Activated naive CD8-positive, alpha-beta T cell treated with anti-CD3 and anti-CD28 coated beads, Interleukin-2, amount 50 U/mL, for 24 hours (primary cell): ENCODE measurements at regions not wholly inside any gene's neighbourhood (a gene's known extent, or its start where the extent isn't known, plus 50 kb on each side); places are given as distances from the start of the nearest gene placed in this dataset.
A peak's percentile ranks its signal among the peaks of the same experiment; 100 is the strongest.
"Not testable (repeated sequence)": the region's sequence is repeated elsewhere in the genome, so short reads cannot be mapped to it uniquely, and the experiment has no call there.

Source experiments
- ATAC-seq: fragments of 150-1000 bp; cut with Tn5 transposase; one replicate; pipeline ENCODE4 v1.10.0; 2021
- DNase-seq: peaks from one replicate; pipeline ENCODE4 v3.0.0; 2021
- H3K27ac Mint-ChIP-seq: one replicate; pipeline ENCODE4 v1.8.0; 2021; ENCODE audit warnings: mild to moderate bottlenecking, mixed read lengths
- H3K27me3 Mint-ChIP-seq: one replicate; pipeline ENCODE4 v1.8.0; 2021; ENCODE audit warnings: mixed read lengths
- H3K36me3 Mint-ChIP-seq: one replicate; pipeline ENCODE4 v1.8.0; 2021; ENCODE audit warnings: low read depth, mixed read lengths
- H3K4me1 Mint-ChIP-seq: one replicate; pipeline ENCODE4 v1.8.0; 2021; ENCODE audit warnings: mixed read lengths
- H3K4me3 Mint-ChIP-seq: one replicate; pipeline ENCODE4 v1.8.0; 2021; ENCODE audit warnings: mild to moderate bottlenecking, moderate library complexity, mixed read lengths
- H3K9me3 Mint-ChIP-seq: one replicate; pipeline ENCODE4 v1.8.0; 2021; ENCODE audit warnings: mixed read lengths

- not testable (repeated sequence) for H3K36me3 Mint-ChIP-seq, H3K27me3 Mint-ChIP-seq, H3K27ac Mint-ChIP-seq, H3K4me1 Mint-ChIP-seq, H3K9me3 Mint-ChIP-seq
- ATAC-seq (peak; percentile 86), DNase-seq (peak; percentile 80)
- peak overlapping the region; percentile 66 for H3K4me3 Mint-ChIP-seq
These were observed 274.2 kb downstream of the CCDC74A start for GRCh38 chr2:131801745-131802350.

GRCh38 chr2:131802351-131802836 lies 274.7 kb downstream of the CCDC74A start:
- peak; percentile 39 for DNase-seq
- H3K27ac Mint-ChIP-seq, H3K36me3 Mint-ChIP-seq: not testable (repeated sequence)

GRCh38 chr2:131803237-131803636 lies 275.5 kb downstream of the CCDC74A start:
- H3K36me3 Mint-ChIP-seq, DNase-seq, ATAC-seq, H3K4me3 Mint-ChIP-seq, H3K4me1 Mint-ChIP-seq, H3K27me3 Mint-ChIP-seq, H3K9me3 Mint-ChIP-seq, H3K27ac Mint-ChIP-seq: not testable (repeated sequence)

More at GRCh38 chr2:131802351-131802836, 274.7 kb downstream of the CCDC74A start:
- peak; percentile 82 for ATAC-seq
- H3K9me3 Mint-ChIP-seq, H3K4me1 Mint-ChIP-seq, H3K27me3 Mint-ChIP-seq: not testable (repeated sequence)
- H3K4me3 Mint-ChIP-seq = peak overlapping the region; percentile 66

- H3K9me3 Mint-ChIP-seq, ATAC-seq, H3K4me1 Mint-ChIP-seq: not testable (repeated sequence)
These were observed 284.9 kb downstream of the CCDC74A start for GRCh38 chr2:131812605-131813004.

GRCh38 chr2:131813378-131813777 lies 285.7 kb downstream of the CCDC74A start:
- not testable (repeated sequence) for ATAC-seq, H3K4me3 Mint-ChIP-seq, H3K9me3 Mint-ChIP-seq, H3K27me3 Mint-ChIP-seq, H3K4me1 Mint-ChIP-seq, DNase-seq, H3K27ac Mint-ChIP-seq, H3K36me3 Mint-ChIP-seq

More at GRCh38 chr2:131812605-131813004, 284.9 kb downstream of the CCDC74A start:
- H3K4me3 Mint-ChIP-seq, H3K36me3 Mint-ChIP-seq, DNase-seq, H3K27ac Mint-ChIP-seq, H3K27me3 Mint-ChIP-seq: not testable (repeated sequence)

GRCh38 chr2:131818267-131818973 lies 290.7 kb downstream of the CCDC74A start:
- not testable (repeated sequence) for H3K9me3 Mint-ChIP-seq, ATAC-seq, H3K4me3 Mint-ChIP-seq, H3K36me3 Mint-ChIP-seq, DNase-seq, H3K4me1 Mint-ChIP-seq, H3K27ac Mint-ChIP-seq, H3K27me3 Mint-ChIP-seq

- not testable (repeated sequence) for H3K27me3 Mint-ChIP-seq, H3K4me3 Mint-ChIP-seq, ATAC-seq, H3K36me3 Mint-ChIP-seq, H3K27ac Mint-ChIP-seq, H3K4me1 Mint-ChIP-seq, H3K9me3 Mint-ChIP-seq, DNase-seq
These were observed 294.6 kb downstream of the CCDC74A start for GRCh38 chr2:131822237-131822721.

- not testable (repeated sequence) for H3K4me3 Mint-ChIP-seq, ATAC-seq, H3K27ac Mint-ChIP-seq, H3K27me3 Mint-ChIP-seq, H3K4me1 Mint-ChIP-seq, H3K9me3 Mint-ChIP-seq, H3K36me3 Mint-ChIP-seq, DNase-seq
These were observed 295.4 kb downstream of the CCDC74A start for GRCh38 chr2:131823058-131823457.

- H3K4me1 Mint-ChIP-seq, H3K36me3 Mint-ChIP-seq, H3K27me3 Mint-ChIP-seq, H3K4me3 Mint-ChIP-seq, H3K9me3 Mint-ChIP-seq, DNase-seq, H3K27ac Mint-ChIP-seq, ATAC-seq: not testable (repeated sequence)
These were observed 297.3 kb downstream of the CCDC74A start for GRCh38 chr2:131824986-131825385.

GRCh38 chr2:131827481-131828163 lies 299.9 kb downstream of the CCDC74A start:
- no peak for ATAC-seq

GRCh38 chr2:131828164-131828561 lies 300.5 kb downstream of the CCDC74A start:
- Mint-ChIP-seq H3K36me3 (no peaks in the 10 kb centered on the region), H3K9me3 (no peaks in the 10 kb centered on the region), H3K4me3 (no peak overlapping the region), H3K4me1 (no peaks in the 10 kb centered on the region), H3K27me3 (no peaks in the 10 kb centered on the region), H3K27ac (no peak overlapping the region)
- DNase-seq = no peak
- no peak for ATAC-seq

More at GRCh38 chr2:131827481-131828163, 299.9 kb downstream of the CCDC74A start:
- Mint-ChIP-seq H3K27ac (no peak overlapping the region), H3K36me3 (no peaks in the 10 kb centered on the region), H3K27me3 (no peaks in the 10 kb centered on the region), H3K4me1 (no peaks in the 10 kb centered on the region), H3K9me3 (no peaks in the 10 kb centered on the region), H3K4me3 (no peak overlapping the region)
- DNase-seq = no peak

GRCh38 chr2:131828633-131829455 lies 301.2 kb downstream of the CCDC74A start:
- not testable (repeated sequence) for H3K36me3 Mint-ChIP-seq, DNase-seq, H3K9me3 Mint-ChIP-seq, H3K27me3 Mint-ChIP-seq, H3K4me3 Mint-ChIP-seq, H3K27ac Mint-ChIP-seq, H3K4me1 Mint-ChIP-seq, ATAC-seq

GRCh38 chr2:131829456-131830241 lies 302.0 kb downstream of the CCDC74A start:
- not testable (repeated sequence) for H3K9me3 Mint-ChIP-seq, ATAC-seq

More at GRCh38 chr2:131829456-131830241, 302.0 kb downstream of the CCDC74A start:
- not testable (repeated sequence) for H3K27ac Mint-ChIP-seq, H3K4me3 Mint-ChIP-seq, H3K27me3 Mint-ChIP-seq, DNase-seq, H3K36me3 Mint-ChIP-seq, H3K4me1 Mint-ChIP-seq
